GM12878 (cell line): ENCODE measurements at regions not wholly inside any gene's neighbourhood (a gene's known extent, or its start where the extent isn't known, plus 50 kb on each side); places are given as distances from the start of the nearest gene placed in this dataset.

Source experiments
- ATAC-seq: fragments of 200-7000 bp; cut with Tn5 transposase; 3 replicates; pipeline ENCODE4 v1.9.1; 2020; ENCODE audit warnings: mild to moderate bottlenecking, moderate library complexity
- BruUV-seq: library from RNA; stranded (reverse); fragments of 400-500 nt; replicated peaks from 2 replicates; lab custom pipeline; 2021; lab: Mats Ljungman, UMichigan
- CTCF ChIA-PET: fragments of 300-600 bp; sonication (Branson Sonifier 250); formaldehyde crosslinking; extraction: SDS; loops from one replicate; lab custom pipeline; 2021; ENCODE audit warnings: inconsistent platforms; lab: Yijun Ruan, JAX
- POLR2A ChIA-PET: fragments of 350-600 bp; formaldehyde crosslinking; extraction: SDS; loops from one replicate; lab custom pipeline; 2021; ENCODE audit warnings: inconsistent platforms; lab: Charles Lee
- RAD21 ChIA-PET: fragments of 300-600 bp; sonication (Branson Sonifier 250); formaldehyde crosslinking; loops from one replicate; lab custom pipeline; 2023; ENCODE audit warnings: antibody characterized with exemption; ENCODE audit not compliant: unreplicated experiment; lab: Charles Lee
- SMC1A ChIA-PET: fragments of 300-600 bp; sonication (Branson Sonifier 250); formaldehyde crosslinking; loops from one replicate; lab custom pipeline; 2023; ENCODE audit not compliant: unreplicated experiment, uncharacterized antibody; lab: Charles Lee
- DNase-seq: peaks from one replicate; pipeline ENCODE4 v3.0.0-alpha.2; 2011; ENCODE audit warnings: low read depth, low spot score
- FAIRE-seq: peaks from 3 replicates; lab custom pipeline; 2011; peaks lifted over from hg19 to GRCh38; lab: Jason Lieb, UNC
- H2AFZ ChIP-seq: 2 replicates; pipeline ENCODE4 v1.6.0; 2011; ENCODE audit warnings: low read depth, low read length, control low read depth; ENCODE audit not compliant: control insufficient read depth
- H3K27ac ChIP-seq: 2 replicates; pipeline ENCODE4 v1.5.1; 2011; ENCODE audit warnings: control low read depth; ENCODE audit not compliant: control insufficient read depth, insufficient read depth
- H3K27me3 ChIP-seq, 2 experiments: replicated peaks in 1 of 2; 2 replicates each; pipeline versions ENCODE4 v1.6.0 to v1.6.1; 2011; ENCODE audit warnings: low read length in 1 of 2; ENCODE audit not compliant: control insufficient read depth in 2 of 2, insufficient read depth in 2 of 2
- H3K36me3 ChIP-seq, 2 experiments: 2 replicates each; pipeline ENCODE4 v1.5.1; 2011; ENCODE audit warnings: low read length in 1 of 2; ENCODE audit not compliant: control insufficient read depth in 2 of 2, insufficient read depth in 2 of 2
- H3K4me1 ChIP-seq: 2 replicates; pipeline ENCODE4 v1.6.1; 2011; ENCODE audit warnings: mild to moderate bottlenecking, low read length, moderate library complexity, mixed read lengths; ENCODE audit not compliant: control insufficient read depth, insufficient read depth
- H3K4me2 ChIP-seq: 2 replicates; pipeline ENCODE4 v1.6.0; 2011; ENCODE audit warnings: control low read depth; ENCODE audit not compliant: control insufficient read depth, insufficient read depth
- H3K4me3 ChIP-seq: fragments of 200-600 bp; sonication (generic); 2 replicates; pipeline ENCODE4 v1.5.1; 2016
- H3K79me2 ChIP-seq: 2 replicates; pipeline ENCODE4 v1.6.0; 2011; ENCODE audit warnings: low read length; ENCODE audit not compliant: control insufficient read depth, insufficient read depth
- H3K9ac ChIP-seq: 2 replicates; pipeline ENCODE4 v1.8.0; 2011; ENCODE audit warnings: low read length, control low read depth, mixed read lengths; ENCODE audit not compliant: control insufficient read depth, insufficient read depth
- H3K9me3 ChIP-seq: replicated peaks from 3 replicates; pipeline ENCODE4 v1.5.1; 2011; ENCODE audit warnings: mild to moderate bottlenecking, low read length; ENCODE audit not compliant: control insufficient read depth, insufficient read depth
- H4K20me1 ChIP-seq: 2 replicates; pipeline ENCODE4 v1.6.0; 2011; ENCODE audit not compliant: control insufficient read depth, insufficient read depth
- DPF2 ChIP-seq: fragments of 450-650 bp; IDR thresholded peaks from 2 replicates; pipeline ENCODE4 v1.6.1; 2017; ENCODE audit warnings: mild to moderate bottlenecking
- EP300 ChIP-seq, 2 experiments: fragments of 150-350 bp in 1 of 2; IDR thresholded peaks; 2 replicates each; pipeline ENCODE4 v1.6.1; 2011 to 2012; ENCODE audit warnings: low read depth in 2 of 2, low read length in 2 of 2, borderline replicate concordance in 1 of 2, improper control_type of control experiment in 1 of 2, inconsistent platforms in 1 of 2; ENCODE audit not compliant: control insufficient read depth in 1 of 2
- FOS ChIP-seq: IDR thresholded peaks from 3 replicates; pipeline ENCODE4 v1.6.1; 2011; ENCODE audit warnings: borderline replicate concordance; ENCODE audit not compliant: insufficient read length; ENCODE audit errors: extremely low read depth
- GATAD2B ChIP-seq: fragments of 450-650 bp; conservative IDR thresholded peaks from 2 replicates; pipeline ENCODE4 v1.6.1; 2017; ENCODE audit warnings: low read depth, mild to moderate bottlenecking, moderate library complexity
- MTA2 ChIP-seq: fragments of 450-650 bp; IDR thresholded peaks from 2 replicates; pipeline ENCODE4 v1.6.1; 2016; ENCODE audit warnings: low read depth, mild to moderate bottlenecking, moderate library complexity
- MTA3 ChIP-seq: IDR thresholded peaks from 2 replicates; pipeline ENCODE4 v1.6.1; 2012; ENCODE audit warnings: low read length, inconsistent platforms, borderline replicate concordance
- NFYB ChIP-seq: IDR thresholded peaks from 2 replicates; pipeline ENCODE4 v1.6.1; 2011; ENCODE audit warnings: low read depth, mild to moderate bottlenecking, low read length, improper control_type of control experiment, moderate library complexity; ENCODE audit not compliant: insufficient read depth
- RBBP5 ChIP-seq: fragments of 200-600 bp; sonication (generic); conservative IDR thresholded peaks from 2 replicates; pipeline ENCODE4 v1.6.1; 2016
- RUNX3 ChIP-seq: IDR thresholded peaks from 2 replicates; pipeline ENCODE4 v1.6.1; 2012; ENCODE audit warnings: low read length, inconsistent platforms
- SPI1 ChIP-seq: IDR thresholded peaks from 2 replicates; pipeline ENCODE4 v1.6.1; 2011; ENCODE audit warnings: low read depth, mild to moderate bottlenecking, low read length, moderate library complexity, borderline replicate concordance; ENCODE audit not compliant: insufficient read depth
- SRF ChIP-seq, 2 experiments: IDR thresholded peaks; 2 replicates each; pipeline ENCODE4 v1.6.1; 2011; ENCODE audit warnings: low read depth in 2 of 2, low read length in 2 of 2, mild to moderate bottlenecking in 1 of 2, moderate library complexity in 1 of 2
- TARDBP ChIP-seq: IDR thresholded peaks from 2 replicates; pipeline ENCODE4 v1.6.1; 2016; ENCODE audit warnings: borderline replicate concordance
- TCF3 ChIP-seq: IDR thresholded peaks from 2 replicates; pipeline ENCODE4 v1.6.1; 2012; ENCODE audit warnings: low read depth, mild to moderate bottlenecking, low read length, borderline replicate concordance; ENCODE audit not compliant: insufficient read depth
- ZBED1 ChIP-seq: IDR thresholded peaks from 2 replicates; pipeline ENCODE4 v1.6.1; 2016; ENCODE audit warnings: borderline replicate concordance
- WGBS: methylation state at CpG from one replicate; pipeline ENCODE4 v1.1.6; 2016; ENCODE audit warnings: low lambda C conversion rate; ENCODE audit not compliant: insufficient replicate concordance, insufficient coverage; ENCODE audit errors: missing lambda C conversion rate; 5-methylcytosine and 5-hydroxymethylcytosine counted together
- in situ Hi-C: fragments of 300-500 bp; cut with MboI; formaldehyde crosslinking; loops from 9 replicates; pipeline ENCODE4 v1.14.3; 2018; ENCODE audit warnings: mixed read lengths
- intact Hi-C: fragments of 100-400 bp; cut with micrococcal nuclease; formaldehyde crosslinking; loops from one replicate; pipeline ENCODE4 v1.14.2; 2022; ENCODE audit not compliant: unreplicated experiment
- TF ChIP-seq, protein P1 (sequence below): fragments of 150-350 bp; IDR thresholded peaks from 2 replicates; pipeline ENCODE4 v1.6.1; 2014; ENCODE audit warnings: mild to moderate bottlenecking, low read depth, low read length
- TF ChIP-seq, protein P2 (sequence below): IDR thresholded peaks from 2 replicates; pipeline ENCODE4 v1.6.1; 2012; ENCODE audit warnings: mild to moderate bottlenecking, low read depth, low read length

DNA sequence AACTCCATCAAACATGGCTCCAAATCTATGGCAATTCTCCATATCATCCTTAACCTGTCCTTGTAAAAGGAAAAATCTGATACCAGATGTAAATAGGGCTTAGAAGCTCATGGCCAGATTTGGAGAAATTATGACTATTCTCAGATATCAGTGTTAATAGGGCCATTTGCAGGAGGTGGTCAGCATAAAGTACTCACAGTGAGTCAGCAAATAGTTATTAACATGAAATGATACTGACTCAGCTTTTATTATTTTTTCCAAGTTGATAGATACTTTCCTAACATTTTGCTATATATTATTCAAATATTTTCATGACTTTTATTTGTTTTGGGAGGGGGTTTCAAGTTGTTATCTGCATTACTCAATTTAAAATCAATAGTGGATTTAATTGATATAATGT is 255.8 kb downstream of the MFSD1 start:
- FAIRE-seq, result no peak
- Histone ChIP-seq H3K4me3 (no peak overlapping the region), H3K27me3 (no peaks in the 10 kb centered on the region), H3K4me1 (no peaks in the 10 kb centered on the region), H3K36me3 (no peaks in the 10 kb centered on the region), H4K20me1 (no peaks in the 10 kb centered on the region), H3K9ac (no peak overlapping the region), H3K9me3 (no peaks in the 10 kb centered on the region), H3K79me2 (no peaks in the 10 kb centered on the region), H3K4me2 (no peak overlapping the region), H2AFZ (no peak overlapping the region), H3K27ac (no peak overlapping the region)
- TF ChIP-seq MTA3, result no peak
- no peak for TF ChIP-seq TCF3
- no peak for TF ChIP-seq MTA2
- TF ChIP-seq DPF2, result no peak
- TF ChIP-seq, protein P1, sequence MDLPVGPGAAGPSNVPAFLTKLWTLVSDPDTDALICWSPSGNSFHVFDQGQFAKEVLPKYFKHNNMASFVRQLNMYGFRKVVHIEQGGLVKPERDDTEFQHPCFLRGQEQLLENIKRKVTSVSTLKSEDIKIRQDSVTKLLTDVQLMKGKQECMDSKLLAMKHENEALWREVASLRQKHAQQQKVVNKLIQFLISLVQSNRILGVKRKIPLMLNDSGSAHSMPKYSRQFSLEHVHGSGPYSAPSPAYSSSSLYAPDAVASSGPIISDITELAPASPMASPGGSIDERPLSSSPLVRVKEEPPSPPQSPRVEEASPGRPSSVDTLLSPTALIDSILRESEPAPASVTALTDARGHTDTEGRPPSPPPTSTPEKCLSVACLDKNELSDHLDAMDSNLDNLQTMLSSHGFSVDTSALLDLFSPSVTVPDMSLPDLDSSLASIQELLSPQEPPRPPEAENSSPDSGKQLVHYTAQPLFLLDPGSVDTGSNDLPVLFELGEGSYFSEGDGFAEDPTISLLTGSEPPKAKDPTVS, result no peak
- TF ChIP-seq RBBP5, result no peak
- no peak for TF ChIP-seq NFYB
- no peak for TF ChIP-seq TARDBP
- no peak for TF ChIP-seq GATAD2B
- no peak for ATAC-seq
- DNase-seq, result no peak
- intact Hi-C loops (no loop called here), in situ Hi-C loops (no loop called here)
- RAD21 ChIA-PET, result no interaction called here
- no TSS peak for BruUV-seq
- SMC1A ChIA-PET, result no interaction called here
- CTCF ChIA-PET, result no interaction called here
- POLR2A ChIA-PET, result no interaction called here

DNA sequence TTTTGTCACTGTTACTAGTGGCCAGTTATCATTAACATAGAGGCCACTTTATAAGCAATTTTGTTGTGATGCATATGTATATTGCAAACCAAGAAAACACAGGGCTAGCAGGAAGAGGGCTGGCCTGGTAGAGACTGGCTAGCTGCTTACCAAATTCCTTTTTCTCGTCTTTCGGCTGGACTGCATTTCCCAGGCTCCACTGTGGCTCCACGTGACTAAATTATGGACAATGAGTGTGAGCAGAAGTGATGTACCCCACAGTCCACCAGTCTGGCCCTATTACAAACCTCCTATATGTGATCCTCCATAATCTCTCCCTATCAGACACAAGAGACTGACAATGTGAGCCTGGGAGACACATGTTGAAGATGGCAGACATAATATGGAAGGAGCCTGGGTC is 257.0 kb downstream of the MFSD1 start:
- Histone ChIP-seq H3K27me3 (no peaks in the 10 kb centered on the region), H3K4me2 (no peak overlapping the region), H3K79me2 (no peaks in the 10 kb centered on the region), H4K20me1 (no peaks in the 10 kb centered on the region), H3K36me3 (no peaks in the 10 kb centered on the region), H3K9ac (no peak overlapping the region), H3K4me1 (no peaks in the 10 kb centered on the region), H3K9me3 (no peaks in the 10 kb centered on the region), H3K4me3 (no peak overlapping the region), H3K27ac (no peak overlapping the region), H2AFZ (no peak overlapping the region)
- intact Hi-C loops, result no loop called here
- 60% methylated on average over 3 of the region's 3 CpGs for WGBS
- ChIA-PET CTCF (interaction anchor here (1.0 kb wide), 2 partner anchors 12 to 213 kb away, joined by 3 to 4 read pairs; no protein-coding TSS in a partner anchor), RAD21 (no interaction called here), POLR2A (no interaction called here), SMC1A (no interaction called here)
- in situ Hi-C loops, result no loop called here
- ATAC-seq (no peak), DNase-seq (no peak), FAIRE-seq (no peak)
- no TSS peak for BruUV-seq
- no peak for TF ChIP-seq FOS
- TF ChIP-seq SRF (IDR thresholded peaks at IDR 0.05; ENCODE audit: low read depth in 2 of 2, low read length in 2 of 2), result no peak
- TF ChIP-seq, protein P2, sequence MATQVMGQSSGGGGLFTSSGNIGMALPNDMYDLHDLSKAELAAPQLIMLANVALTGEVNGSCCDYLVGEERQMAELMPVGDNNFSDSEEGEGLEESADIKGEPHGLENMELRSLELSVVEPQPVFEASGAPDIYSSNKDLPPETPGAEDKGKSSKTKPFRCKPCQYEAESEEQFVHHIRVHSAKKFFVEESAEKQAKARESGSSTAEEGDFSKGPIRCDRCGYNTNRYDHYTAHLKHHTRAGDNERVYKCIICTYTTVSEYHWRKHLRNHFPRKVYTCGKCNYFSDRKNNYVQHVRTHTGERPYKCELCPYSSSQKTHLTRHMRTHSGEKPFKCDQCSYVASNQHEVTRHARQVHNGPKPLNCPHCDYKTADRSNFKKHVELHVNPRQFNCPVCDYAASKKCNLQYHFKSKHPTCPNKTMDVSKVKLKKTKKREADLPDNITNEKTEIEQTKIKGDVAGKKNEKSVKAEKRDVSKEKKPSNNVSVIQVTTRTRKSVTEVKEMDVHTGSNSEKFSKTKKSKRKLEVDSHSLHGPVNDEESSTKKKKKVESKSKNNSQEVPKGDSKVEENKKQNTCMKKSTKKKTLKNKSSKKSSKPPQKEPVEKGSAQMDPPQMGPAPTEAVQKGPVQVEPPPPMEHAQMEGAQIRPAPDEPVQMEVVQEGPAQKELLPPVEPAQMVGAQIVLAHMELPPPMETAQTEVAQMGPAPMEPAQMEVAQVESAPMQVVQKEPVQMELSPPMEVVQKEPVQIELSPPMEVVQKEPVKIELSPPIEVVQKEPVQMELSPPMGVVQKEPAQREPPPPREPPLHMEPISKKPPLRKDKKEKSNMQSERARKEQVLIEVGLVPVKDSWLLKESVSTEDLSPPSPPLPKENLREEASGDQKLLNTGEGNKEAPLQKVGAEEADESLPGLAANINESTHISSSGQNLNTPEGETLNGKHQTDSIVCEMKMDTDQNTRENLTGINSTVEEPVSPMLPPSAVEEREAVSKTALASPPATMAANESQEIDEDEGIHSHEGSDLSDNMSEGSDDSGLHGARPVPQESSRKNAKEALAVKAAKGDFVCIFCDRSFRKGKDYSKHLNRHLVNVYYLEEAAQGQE, result no peak
- no peak for TF ChIP-seq ZBED1
- no peak for TF ChIP-seq SPI1
- TF ChIP-seq RUNX3, result no peak
- TF ChIP-seq EP300 (IDR thresholded peaks at IDR 0.05; ENCODE audit: borderline replicate concordance in 1 of 2, control insufficient read depth in 1 of 2, low read depth in 2 of 2, low read length in 2 of 2), result no peak
